ENCODE measurements at regions not wholly inside any gene's neighbourhood (a gene's known extent, or its start where the extent isn't known, plus 50 kb on each side); places are given as distances from the start of the nearest gene placed in this dataset.

DNA sequence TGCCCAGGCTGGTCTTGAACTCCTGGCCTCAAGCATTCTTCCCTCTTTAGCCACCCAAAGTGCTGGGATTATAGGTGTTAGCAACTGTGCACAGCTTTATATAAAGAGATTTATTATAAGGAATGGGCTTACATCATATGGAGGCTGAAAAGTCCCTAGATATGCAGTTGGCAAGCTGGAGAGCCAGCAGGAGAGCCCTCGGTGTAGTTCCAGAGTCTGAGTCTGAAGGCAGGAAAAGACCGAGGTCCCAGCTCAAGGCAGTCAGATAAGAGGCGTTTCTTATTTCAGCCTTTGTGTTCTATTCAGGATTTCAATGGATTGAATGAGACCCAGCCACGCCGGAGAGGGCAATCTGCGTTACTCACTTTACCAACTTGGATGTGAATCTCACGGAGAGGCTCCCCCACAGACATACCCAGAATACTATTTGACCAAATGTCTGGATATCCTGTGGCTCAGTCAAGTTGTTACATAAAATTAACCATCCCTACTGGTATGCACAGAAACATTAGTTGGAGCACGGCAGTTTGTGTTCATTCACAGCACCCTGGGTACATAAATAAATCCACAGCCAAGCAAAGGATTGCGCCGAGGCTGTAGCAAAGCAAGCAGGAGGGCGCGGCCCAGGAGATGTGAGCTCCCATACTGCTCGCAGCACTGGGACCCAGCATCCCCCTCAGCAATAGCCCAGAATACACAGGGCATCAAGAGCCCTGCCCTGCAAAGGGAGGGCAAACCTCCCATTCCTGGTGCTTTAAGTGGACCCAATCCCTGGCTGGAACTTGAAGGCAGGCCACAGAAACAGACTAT lies 158.4 kb upstream of the ZNF32 start:
- Histone ChIP-seq H3K9me3 (ENCODE audit: control insufficient read depth, insufficient read depth, low read length) (no peaks in the 10 kb centered on the region), H3K4me1 (ENCODE audit: control insufficient read depth, insufficient read depth, low read length) (no peaks in the 10 kb centered on the region), H3K27ac (ENCODE audit: low read depth, low read length) (no peak overlapping the region), H3K36me3 (ENCODE audit: control insufficient read depth, insufficient read depth, low read length) (no peaks in the 10 kb centered on the region), H3K27me3 (ENCODE audit: control insufficient read depth, insufficient read depth, low read length) (no peaks in the 10 kb centered on the region), H3K4me3 (ENCODE audit: low read depth, low read length) (no peak overlapping the region)
- WGBS (ENCODE audit: insufficient coverage), result 64% methylated on average over 10 of the region's 13 CpGs
- DNase-seq (ENCODE audit: low read depth in 4 of 6, low spot score in 6 of 6), result peak in 1 of 6 donors; percentile 21

DNA sequence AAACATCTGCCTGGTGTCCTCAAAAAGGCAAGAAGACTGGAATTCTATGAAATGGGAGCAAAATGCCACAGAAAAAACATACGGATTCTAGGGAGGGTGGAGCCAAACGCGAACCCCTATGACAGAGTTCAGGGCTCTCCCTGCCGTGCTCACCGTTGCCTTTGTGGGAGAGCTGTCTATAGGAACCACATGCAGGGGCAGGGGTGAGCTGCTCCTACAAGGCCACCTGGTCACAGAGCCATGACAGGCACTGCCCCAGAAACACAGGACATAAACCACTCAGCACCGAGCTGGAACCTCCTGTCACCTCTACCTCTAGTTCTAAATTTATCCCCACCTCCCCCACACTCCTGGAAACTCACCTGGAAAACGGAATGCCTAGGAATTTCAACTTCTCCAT lies 155.1 kb upstream of the ZNF32 start:
- WGBS (ENCODE audit: insufficient coverage), result 74% methylated on average over 6 of the region's 7 CpGs
- Histone ChIP-seq H3K9me3 (ENCODE audit: control insufficient read depth, insufficient read depth, low read length) (no peaks in the 10 kb centered on the region), H3K4me3 (ENCODE audit: low read depth, low read length) (no peak overlapping the region), H3K4me1 (ENCODE audit: control insufficient read depth, insufficient read depth, low read length) (no peaks in the 10 kb centered on the region), H3K27me3 (ENCODE audit: control insufficient read depth, insufficient read depth, low read length) (no peaks in the 10 kb centered on the region), H3K36me3 (ENCODE audit: control insufficient read depth, insufficient read depth, low read length) (no peaks in the 10 kb centered on the region), H3K27ac (ENCODE audit: low read depth, low read length) (no peak overlapping the region)
- DNase-seq (ENCODE audit: low read depth in 4 of 6, low spot score in 6 of 6), result no peak

- Histone ChIP-seq H3K27me3 (ENCODE audit: control insufficient read depth, insufficient read depth, low read length) (no peaks in the 10 kb centered on the region), H3K36me3 (ENCODE audit: control insufficient read depth, insufficient read depth, low read length) (no peaks in the 10 kb centered on the region), H3K4me3 (ENCODE audit: low read depth, low read length) (no peak overlapping the region), H3K4me1 (ENCODE audit: control insufficient read depth, insufficient read depth, low read length) (no peaks in the 10 kb centered on the region), H3K27ac (ENCODE audit: low read depth, low read length) (no peak overlapping the region), H3K9me3 (ENCODE audit: control insufficient read depth, insufficient read depth, low read length) (no peaks in the 10 kb centered on the region)
- WGBS (ENCODE audit: insufficient coverage), result 83% methylated on average over 3 of the region's 6 CpGs
- DNase-seq (ENCODE audit: low read depth in 4 of 6, low spot score in 6 of 6), result no peak
Measured at GRCh38 chr10:43802988-43803696, 154.5 kb upstream of the ZNF32 start.

GRCh38 chr10:43801626-43802025 lies 152.9 kb upstream of the ZNF32 start:
- peak in 2 of 6 donors; percentile 35 to 36 for DNase-seq (ENCODE audit: low read depth in 4 of 6, low spot score in 6 of 6)
- Histone ChIP-seq H3K27me3 (ENCODE audit: control insufficient read depth, insufficient read depth, low read length) (no peaks in the 10 kb centered on the region), H3K9me3 (ENCODE audit: control insufficient read depth, insufficient read depth, low read length) (no peaks in the 10 kb centered on the region), H3K27ac (ENCODE audit: low read depth, low read length) (no peak overlapping the region), H3K4me3 (ENCODE audit: low read depth, low read length) (no peak overlapping the region), H3K4me1 (ENCODE audit: control insufficient read depth, insufficient read depth, low read length) (no peaks in the 10 kb centered on the region), H3K36me3 (ENCODE audit: control insufficient read depth, insufficient read depth, low read length) (no peaks in the 10 kb centered on the region)
- WGBS (ENCODE audit: insufficient coverage), result no CpG with 5 or more reads among the region's 3 CpGs

GRCh38 chr10:43801140-43801539 lies 152.5 kb upstream of the ZNF32 start:
- no peaks in the 10 kb centered on the region for H3K27me3 ChIP-seq (ENCODE audit: control insufficient read depth, insufficient read depth, low read length)
- H3K36me3 ChIP-seq (ENCODE audit: control insufficient read depth, insufficient read depth, low read length), result no peaks in the 10 kb centered on the region
- H3K9me3 ChIP-seq (ENCODE audit: control insufficient read depth, insufficient read depth, low read length), result no peaks in the 10 kb centered on the region
- 79% methylated on average over 3 of the region's 4 CpGs for WGBS (ENCODE audit: insufficient coverage)
- no peak overlapping the region for H3K4me3 ChIP-seq (ENCODE audit: low read depth, low read length)
- no peaks in the 10 kb centered on the region for H3K4me1 ChIP-seq (ENCODE audit: control insufficient read depth, insufficient read depth, low read length)
- no peak for DNase-seq (ENCODE audit: low read depth in 4 of 6, low spot score in 6 of 6)
- H3K27ac ChIP-seq (ENCODE audit: low read depth, low read length), result no peak overlapping the region

DNA sequence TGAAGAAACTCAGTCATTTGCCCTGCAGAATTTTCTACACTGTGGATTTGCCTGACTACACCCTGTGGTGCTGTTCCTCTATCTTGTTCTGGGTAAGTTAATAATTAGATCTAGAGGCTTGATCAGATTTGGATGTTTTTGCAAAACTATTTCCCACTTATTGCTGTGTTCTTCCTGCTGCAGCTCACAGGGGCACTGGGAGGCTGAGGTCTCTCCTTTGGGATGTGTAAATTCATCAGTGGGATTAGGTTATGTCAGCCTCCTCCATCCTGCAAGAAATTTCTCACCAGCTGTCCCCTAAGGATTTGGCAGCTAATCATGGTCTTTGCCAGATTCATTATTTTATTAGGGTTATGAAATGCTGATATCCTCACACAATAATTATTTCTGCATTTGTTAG lies 148.1 kb upstream of the ZNF32 start:
- Histone ChIP-seq H3K36me3 (ENCODE audit: control insufficient read depth, insufficient read depth, low read length) (no peaks in the 10 kb centered on the region), H3K27ac (ENCODE audit: low read depth, low read length) (no peak overlapping the region), H3K27me3 (ENCODE audit: control insufficient read depth, insufficient read depth, low read length) (no peaks in the 10 kb centered on the region), H3K4me1 (ENCODE audit: control insufficient read depth, insufficient read depth, low read length) (no peaks in the 10 kb centered on the region), H3K4me3 (ENCODE audit: low read depth, low read length) (no peak overlapping the region), H3K9me3 (ENCODE audit: control insufficient read depth, insufficient read depth, low read length) (no peaks in the 10 kb centered on the region)
- no peak for DNase-seq (ENCODE audit: low read depth in 4 of 6, low spot score in 6 of 6)

GRCh38 chr10:43795639-43796038 lies 147.0 kb upstream of the ZNF32 start:
- H3K36me3 ChIP-seq (ENCODE audit: control insufficient read depth, insufficient read depth, low read length), result no peaks in the 10 kb centered on the region
- no peaks in the 10 kb centered on the region for H3K27me3 ChIP-seq (ENCODE audit: control insufficient read depth, insufficient read depth, low read length)
- H3K4me3 ChIP-seq (ENCODE audit: low read depth, low read length), result no peak overlapping the region
- no peak overlapping the region for H3K27ac ChIP-seq (ENCODE audit: low read depth, low read length)
- no peak for DNase-seq (ENCODE audit: low read depth in 4 of 6, low spot score in 6 of 6)
- WGBS (ENCODE audit: insufficient coverage), result 93% methylated on average over 4 of the region's 4 CpGs
- H3K4me1 ChIP-seq (ENCODE audit: control insufficient read depth, insufficient read depth, low read length), result no peaks in the 10 kb centered on the region
- H3K9me3 ChIP-seq (ENCODE audit: control insufficient read depth, insufficient read depth, low read length), result no peaks in the 10 kb centered on the region

GRCh38 chr10:43795093-43795492 lies 146.4 kb upstream of the ZNF32 start:
- H3K4me1 ChIP-seq (ENCODE audit: control insufficient read depth, insufficient read depth, low read length), result no peaks in the 10 kb centered on the region
- no peaks in the 10 kb centered on the region for H3K36me3 ChIP-seq (ENCODE audit: control insufficient read depth, insufficient read depth, low read length)
- no peak overlapping the region for H3K4me3 ChIP-seq (ENCODE audit: low read depth, low read length)
- H3K27ac ChIP-seq (ENCODE audit: low read depth, low read length), result no peak overlapping the region
- no peaks in the 10 kb centered on the region for H3K27me3 ChIP-seq (ENCODE audit: control insufficient read depth, insufficient read depth, low read length)
- DNase-seq (ENCODE audit: low read depth in 4 of 6, low spot score in 6 of 6), result no peak
- no peaks in the 10 kb centered on the region for H3K9me3 ChIP-seq (ENCODE audit: control insufficient read depth, insufficient read depth, low read length)

DNA sequence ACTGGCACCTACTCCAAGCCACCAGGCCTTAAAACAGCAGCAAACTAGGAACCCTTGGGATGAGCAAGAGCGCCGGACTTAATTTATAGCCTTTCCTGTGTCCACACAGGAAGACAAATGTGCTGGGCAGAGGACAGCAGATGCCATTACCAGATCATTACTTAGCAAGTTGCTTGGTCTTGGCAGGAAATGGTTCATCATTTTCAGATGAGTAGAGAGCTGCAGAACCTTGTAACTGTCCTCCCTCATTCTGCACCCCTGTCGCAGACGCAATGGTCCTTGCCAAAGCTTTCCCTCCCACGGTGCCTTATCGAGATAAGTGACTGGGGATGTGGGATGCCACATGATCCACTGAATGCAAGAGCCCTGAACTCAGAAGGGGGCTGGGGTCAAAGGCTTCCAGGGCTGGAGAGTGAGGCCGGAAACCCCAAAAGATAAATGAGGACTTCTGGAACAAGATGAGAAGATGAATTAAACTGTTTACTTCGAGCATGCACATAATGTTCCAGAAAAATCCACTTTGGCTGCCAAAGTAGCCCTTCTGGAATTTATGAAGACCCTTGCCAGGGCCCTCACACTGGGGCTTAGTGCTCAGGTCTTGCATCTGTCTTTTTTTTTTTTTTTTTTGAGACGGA lies 145.6 kb upstream of the ZNF32 start:
- Histone ChIP-seq H3K27me3 (ENCODE audit: control insufficient read depth, insufficient read depth, low read length) (no peaks in the 10 kb centered on the region), H3K36me3 (ENCODE audit: control insufficient read depth, insufficient read depth, low read length) (no peaks in the 10 kb centered on the region), H3K27ac (ENCODE audit: low read depth, low read length) (no peak overlapping the region), H3K9me3 (ENCODE audit: control insufficient read depth, insufficient read depth, low read length) (no peaks in the 10 kb centered on the region), H3K4me1 (ENCODE audit: control insufficient read depth, insufficient read depth, low read length) (no peaks in the 10 kb centered on the region), H3K4me3 (ENCODE audit: low read depth, low read length) (no peak overlapping the region)
- 74% methylated on average over 5 of the region's 9 CpGs for WGBS (ENCODE audit: insufficient coverage)
- no peak for DNase-seq (ENCODE audit: low read depth in 4 of 6, low spot score in 6 of 6)

DNA sequence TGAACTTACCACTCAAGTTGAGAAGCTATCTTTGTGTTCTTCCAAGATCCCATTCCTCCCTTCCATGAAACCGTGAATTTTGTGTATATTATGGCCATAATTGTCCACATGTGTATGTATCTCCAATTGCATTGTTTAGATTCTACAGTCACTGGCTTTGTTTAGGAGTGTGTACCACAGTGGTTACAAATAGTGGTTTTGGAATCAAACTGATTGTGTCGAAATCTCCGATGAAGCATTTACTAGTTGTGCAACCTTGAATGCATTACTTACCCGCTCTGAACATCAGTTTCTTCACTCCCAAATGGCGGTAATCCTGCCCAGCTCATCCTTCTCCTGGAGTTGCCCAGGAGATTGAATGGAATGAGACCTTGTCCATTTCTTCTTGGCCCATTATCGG lies 145.0 kb upstream of the ZNF32 start:
- Histone ChIP-seq H3K9me3 (ENCODE audit: control insufficient read depth, insufficient read depth, low read length) (no peaks in the 10 kb centered on the region), H3K4me3 (ENCODE audit: low read depth, low read length) (no peak overlapping the region), H3K27ac (ENCODE audit: low read depth, low read length) (no peak overlapping the region), H3K36me3 (ENCODE audit: control insufficient read depth, insufficient read depth, low read length) (no peaks in the 10 kb centered on the region), H3K4me1 (ENCODE audit: control insufficient read depth, insufficient read depth, low read length) (no peaks in the 10 kb centered on the region), H3K27me3 (ENCODE audit: control insufficient read depth, insufficient read depth, low read length) (no peaks in the 10 kb centered on the region)
- 96% methylated on average over 5 of the region's 6 CpGs for WGBS (ENCODE audit: insufficient coverage)
- no peak for DNase-seq (ENCODE audit: low read depth in 4 of 6, low spot score in 6 of 6)

Data from spinal cord (tissue), 9 donors.